HEK293 (cell line): ENCODE measurements at regions not wholly inside any gene's neighbourhood (a gene's known extent, or its start where the extent isn't known, plus 50 kb on each side); places are given as distances from the start of the nearest gene placed in this dataset.

ENCODE experiments used
- CTCF ChIA-PET: fragments of 350-600 bp; formaldehyde crosslinking; extraction: SDS; loops from one replicate; lab custom pipeline; 2021; ENCODE audit warnings: antibody characterized with exemption; lab: Yijun Ruan, JAX
- POLR2A ChIA-PET: fragments of 300-600 bp; formaldehyde crosslinking; extraction: SDS; loops from one replicate; lab custom pipeline; 2020; ENCODE audit warnings: antibody characterized with exemption, inconsistent platforms; lab: Yijun Ruan, JAX
- H3K27ac ChIP-seq: fragments of 200-500 bp; sonication (Bioruptor generic); 2 replicates; pipeline ENCODE4 v1.5.1; 2014; ENCODE audit warnings: low read depth, low read length, control low read depth, inconsistent platforms; ENCODE audit errors: extremely low read depth
- H3K36me3 ChIP-seq, 2 experiments: fragments of 200-500 bp in 1 of 2; sonication (Bioruptor generic) in 1 of 2; 1 replicate in 1 of 2; 2 replicates in 1 of 2; pipeline ENCODE4 v1.5.1; 2014 to 2017; ENCODE audit warnings: inconsistent platforms in 2 of 2, low read length in 2 of 2; ENCODE audit not compliant: control insufficient read depth in 2 of 2, insufficient read depth in 1 of 2
- H3K4me1 ChIP-seq: fragments of 200-500 bp; sonication (Bioruptor generic); 2 replicates; pipeline ENCODE4 v1.5.1; 2014; ENCODE audit warnings: mild to moderate bottlenecking, low read length, inconsistent platforms; ENCODE audit not compliant: control insufficient read depth, insufficient read depth
- H3K4me3 ChIP-seq: 2 replicates; pipeline ENCODE4 v1.5.1; 2011; ENCODE audit warnings: low read depth, mild to moderate bottlenecking, control low read depth, low read length, moderate library complexity
- H3K9me3 ChIP-seq: fragments of 200-500 bp; sonication (Bioruptor generic); 2 replicates; pipeline ENCODE4 v1.5.1; 2014; ENCODE audit warnings: low read depth, low read length, inconsistent platforms; ENCODE audit not compliant: control insufficient read depth, insufficient read depth
- BCL6B ChIP-seq: fragments of 450-650 bp; formaldehyde crosslinking; IDR thresholded peaks from 2 replicates; pipeline ENCODE4 v1.5.1; 2017; ENCODE audit warnings: missing biosample characterization, missing genetic modification characterization
- GLIS1 ChIP-seq: fragments of 450-650 bp; formaldehyde crosslinking; IDR thresholded peaks from 2 replicates; pipeline ENCODE4 v1.5.1; 2016; ENCODE audit warnings: missing biosample characterization, missing genetic modification characterization
- KLF17 ChIP-seq: fragments of 450-650 bp; formaldehyde crosslinking; IDR thresholded peaks from 2 replicates; pipeline ENCODE4 v1.5.1; 2016; ENCODE audit warnings: missing biosample characterization, missing genetic modification characterization
- KLF8 ChIP-seq: fragments of 450-650 bp; formaldehyde crosslinking; IDR thresholded peaks from 2 replicates; pipeline ENCODE4 v1.5.1; 2016; ENCODE audit warnings: missing biosample characterization, missing genetic modification characterization
- RBAK ChIP-seq: fragments of 450-650 bp; formaldehyde crosslinking; IDR thresholded peaks from 2 replicates; pipeline ENCODE4 v1.5.1; 2016; ENCODE audit warnings: missing biosample characterization, missing genetic modification characterization
- SP2 ChIP-seq: fragments of 450-650 bp; formaldehyde crosslinking; IDR thresholded peaks from 2 replicates; pipeline ENCODE4 v1.5.1; 2016; ENCODE audit warnings: missing biosample characterization, missing genetic modification characterization
- ZBTB10 ChIP-seq: fragments of 450-650 bp; formaldehyde crosslinking; IDR thresholded peaks from 2 replicates; pipeline ENCODE4 v1.5.1; 2016; ENCODE audit warnings: missing biosample characterization, missing genetic modification characterization
- ZBTB21 ChIP-seq: fragments of 450-650 bp; formaldehyde crosslinking; IDR thresholded peaks from 2 replicates; pipeline ENCODE4 v1.5.1; 2017; ENCODE audit warnings: missing biosample characterization, missing genetic modification characterization
- ZBTB26 ChIP-seq: fragments of 450-650 bp; formaldehyde crosslinking; optimal IDR thresholded peaks from 2 replicates; pipeline ENCODE3; 2016; ENCODE audit warnings: missing biosample characterization, mild to moderate bottlenecking, missing genetic modification characterization
- ZBTB48 ChIP-seq: fragments of 450-650 bp; formaldehyde crosslinking; IDR thresholded peaks from 2 replicates; pipeline ENCODE4 v1.5.1; 2016; ENCODE audit warnings: missing biosample characterization, missing genetic modification characterization
- ZBTB8A ChIP-seq: fragments of 450-650 bp; formaldehyde crosslinking; IDR thresholded peaks from 2 replicates; pipeline ENCODE4 v1.5.1; 2016; ENCODE audit warnings: missing biosample characterization, missing genetic modification characterization
- ZFHX2 ChIP-seq: fragments of 450-650 bp; formaldehyde crosslinking; conservative IDR thresholded peaks from 2 replicates; pipeline ENCODE4 v1.5.1; 2016; ENCODE audit warnings: missing biosample characterization, missing genetic modification characterization
- ZFP3 ChIP-seq: fragments of 450-650 bp; formaldehyde crosslinking; IDR thresholded peaks from 2 replicates; pipeline ENCODE4 v1.5.1; 2016; ENCODE audit warnings: low read depth, missing biosample characterization, missing genetic modification characterization
- ZIC2 ChIP-seq: fragments of 450-650 bp; formaldehyde crosslinking; IDR thresholded peaks from 2 replicates; pipeline ENCODE4 v1.5.1; 2016; ENCODE audit warnings: missing biosample characterization, missing genetic modification characterization
- ZNF112 ChIP-seq: fragments of 450-650 bp; formaldehyde crosslinking; IDR thresholded peaks from 2 replicates; pipeline ENCODE4 v1.5.0; 2017; ENCODE audit warnings: missing biosample characterization, missing genetic modification characterization
- ZNF138 ChIP-seq: fragments of 450-650 bp; formaldehyde crosslinking; IDR thresholded peaks from 2 replicates; pipeline ENCODE4 v1.5.1; 2016; ENCODE audit warnings: missing biosample characterization, missing genetic modification characterization, borderline replicate concordance
- ZNF202 ChIP-seq: fragments of 450-650 bp; formaldehyde crosslinking; IDR thresholded peaks from 2 replicates; pipeline ENCODE4 v1.5.1; 2016; ENCODE audit warnings: missing biosample characterization, missing genetic modification characterization, borderline replicate concordance
- ZNF24 ChIP-seq: fragments of 450-650 bp; formaldehyde crosslinking; IDR thresholded peaks from 2 replicates; pipeline ENCODE4 v1.5.1; 2016; ENCODE audit warnings: missing biosample characterization, missing genetic modification characterization
- ZNF48 ChIP-seq: fragments of 450-650 bp; formaldehyde crosslinking; IDR thresholded peaks from 2 replicates; pipeline ENCODE4 v1.5.1; 2016; ENCODE audit warnings: missing biosample characterization, missing genetic modification characterization
- ZNF514 ChIP-seq: fragments of 450-650 bp; formaldehyde crosslinking; IDR thresholded peaks from 2 replicates; pipeline ENCODE4 v1.5.1; 2016; ENCODE audit warnings: missing biosample characterization, missing genetic modification characterization
- ZNF600 ChIP-seq: fragments of 450-650 bp; formaldehyde crosslinking; IDR thresholded peaks from 2 replicates; pipeline ENCODE4 v1.5.1; 2016; ENCODE audit warnings: missing biosample characterization, missing genetic modification characterization
- ZNF629 ChIP-seq: fragments of 450-650 bp; formaldehyde crosslinking; IDR thresholded peaks from 2 replicates; pipeline ENCODE4 v1.5.1; 2017; ENCODE audit warnings: missing biosample characterization, missing genetic modification characterization
- ZNF664 ChIP-seq: fragments of 450-650 bp; formaldehyde crosslinking; IDR thresholded peaks from 2 replicates; pipeline ENCODE4 v1.5.1; 2016; ENCODE audit warnings: missing biosample characterization, missing genetic modification characterization
- ZNF76 ChIP-seq: fragments of 450-650 bp; formaldehyde crosslinking; IDR thresholded peaks from 2 replicates; pipeline ENCODE4; 2016; ENCODE audit warnings: low read depth, missing biosample characterization, missing genetic modification characterization, borderline replicate concordance
- ZSCAN4 ChIP-seq: fragments of 450-650 bp; formaldehyde crosslinking; IDR thresholded peaks from 2 replicates; pipeline ENCODE4 v1.5.1; 2017; ENCODE audit warnings: missing biosample characterization, missing genetic modification characterization
- ZXDB ChIP-seq: fragments of 450-650 bp; formaldehyde crosslinking; IDR thresholded peaks from 2 replicates; pipeline ENCODE4 v1.5.1; 2016; ENCODE audit warnings: missing biosample characterization, missing genetic modification characterization

- no peak for TF ChIP-seq KLF17
- TF ChIP-seq ZBTB48: 0 out of 2 replicates have a peak, but pooled peaks have one; percentile 36
- no peak for TF ChIP-seq ZNF48
- TF ChIP-seq ZBTB8A (tag by site-specific recombination): peak; percentile 23; the same call in 1 of the 2 replicates
- TF ChIP-seq ZNF600: peak; percentile 48; the same call in 1 of the 2 replicates
- no peak for TF ChIP-seq KLF8 (tag by site-specific recombination)
- TF ChIP-seq ZBTB10 (tag by site-specific recombination): peak; percentile 75; the same call in 1 of the 2 replicates
- no peak for TF ChIP-seq ZNF664 (tag by site-specific recombination)
- TF ChIP-seq ZBTB21 (tag by site-specific recombination): no peak
- TF ChIP-seq ZNF514 (tag by site-specific recombination): no peak
- TF ChIP-seq RBAK: no peak
- peak; percentile 43 for TF ChIP-seq ZBTB26 (tag by site-specific recombination)
- TF ChIP-seq SP2 (tag by site-specific recombination): peak; percentile 94
- TF ChIP-seq ZNF112 (tag by site-specific recombination): no peak
- no peak for TF ChIP-seq ZFP3 (tag by site-specific recombination)
- no peak for TF ChIP-seq ZSCAN4 (tag by site-specific recombination)
- peak; percentile 55; the same call in 1 of the 2 replicates for TF ChIP-seq BCL6B (tag by site-specific recombination)
Measured at GRCh38 chr16:31700530-31701388, 172.8 kb upstream of the ZNF267 start (continued).

- Histone ChIP-seq H3K9me3 (no peaks in the 10 kb centered on the region), H3K36me3 (peaks cover 0 to 51% of the 10 kb centered on the region in 2 experiments; a peak in 2 of 3 replicates), H3K27ac (no peak overlapping the region), H3K4me1 (no peaks in the 10 kb centered on the region; the same call in 1 of the 2 replicates), H3K4me3 (no peak overlapping the region)
- TF ChIP-seq ZNF24 (no peak), ZNF138 (tag by site-specific recombination) (no peak), ZNF629 (no peak), ZFHX2 (tag by site-specific recombination) (no peak), ZIC2 (tag by site-specific recombination) (no peak), ZXDB (tag by site-specific recombination) (no peak), GLIS1 (tag by site-specific recombination) (no peak), ZNF76 (no peak), ZNF202 (tag by site-specific recombination) (no peak)
- POLR2A ChIA-PET: interaction anchor here (0.8 to 4.0 kb wide), 2 partner anchors 9 to 12 kb away, joined by 4 to 23 read pairs; a partner anchor contains a TSS
- CTCF ChIA-PET: interaction anchor here (2.6 kb wide), 1 partner anchor 10 kb away, joined by 11 read pairs; no protein-coding TSS in a partner anchor
Measured at GRCh38 chr16:31701734-31702133, 171.9 kb upstream of the ZNF267 start.
